Thyroid gland (tissue), 4 donors: ENCODE measurements at regions not wholly inside any gene's neighbourhood (a gene's known extent, or its start where the extent isn't known, plus 50 kb on each side); places are given as distances from the start of the nearest gene placed in this dataset.

ENCODE experiments used
- POLR2A ChIP-seq, 2 donors: fragments of 450-650 bp; IDR thresholded peaks; one replicate each; pipeline ENCODE4 v1.6.1; 2017; ENCODE audit warnings: antibody characterized with exemption in 2 of 2, mild to moderate bottlenecking in 2 of 2, moderate library complexity in 1 of 2
- TF ChIP-seq, protein P1 (sequence below), 6 experiments: fragments of 200-600 bp in 3 of 6; fragments of 450-650 bp in 3 of 6; sonication (generic) in 3 of 6; IDR thresholded peaks; one replicate each; pipeline ENCODE4 v1.5.1; 2016 to 2019; ENCODE audit warnings: antibody characterized with exemption in 6 of 6, mild to moderate bottlenecking in 2 of 6, inconsistent platforms in 1 of 6, moderate library complexity in 1 of 6

DNA sequence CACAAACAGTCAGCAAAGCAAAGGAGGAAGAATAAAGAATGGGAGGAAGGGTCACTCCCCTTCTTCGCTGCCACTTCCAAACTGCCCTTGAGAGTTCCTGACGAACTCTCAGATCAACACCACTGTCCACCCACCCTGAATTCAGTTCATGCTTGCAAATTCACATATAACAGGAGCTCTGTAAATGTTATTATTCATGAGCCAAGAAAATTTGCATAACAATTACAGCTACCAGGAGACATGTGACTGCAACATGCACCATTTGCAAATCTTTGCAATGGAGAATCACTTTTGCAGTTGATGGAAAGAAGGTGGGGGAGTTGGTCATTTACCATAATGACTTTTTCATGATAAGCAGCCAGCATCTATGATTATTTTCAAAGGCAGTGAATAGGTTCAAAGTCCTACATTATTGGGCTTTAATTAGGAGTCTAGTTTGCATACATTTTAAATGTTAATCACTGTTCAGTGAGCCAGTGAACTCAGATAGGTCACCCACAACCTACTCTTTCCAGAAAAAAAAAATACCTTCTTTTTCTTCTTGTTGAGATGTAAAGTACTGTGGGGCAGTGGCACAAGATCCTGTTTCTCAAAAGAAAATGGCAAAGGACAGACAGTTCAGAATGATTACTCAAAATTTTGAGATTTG lies 149.7 kb downstream of the CAAP1 start:
- TF ChIP-seq, protein P1, sequence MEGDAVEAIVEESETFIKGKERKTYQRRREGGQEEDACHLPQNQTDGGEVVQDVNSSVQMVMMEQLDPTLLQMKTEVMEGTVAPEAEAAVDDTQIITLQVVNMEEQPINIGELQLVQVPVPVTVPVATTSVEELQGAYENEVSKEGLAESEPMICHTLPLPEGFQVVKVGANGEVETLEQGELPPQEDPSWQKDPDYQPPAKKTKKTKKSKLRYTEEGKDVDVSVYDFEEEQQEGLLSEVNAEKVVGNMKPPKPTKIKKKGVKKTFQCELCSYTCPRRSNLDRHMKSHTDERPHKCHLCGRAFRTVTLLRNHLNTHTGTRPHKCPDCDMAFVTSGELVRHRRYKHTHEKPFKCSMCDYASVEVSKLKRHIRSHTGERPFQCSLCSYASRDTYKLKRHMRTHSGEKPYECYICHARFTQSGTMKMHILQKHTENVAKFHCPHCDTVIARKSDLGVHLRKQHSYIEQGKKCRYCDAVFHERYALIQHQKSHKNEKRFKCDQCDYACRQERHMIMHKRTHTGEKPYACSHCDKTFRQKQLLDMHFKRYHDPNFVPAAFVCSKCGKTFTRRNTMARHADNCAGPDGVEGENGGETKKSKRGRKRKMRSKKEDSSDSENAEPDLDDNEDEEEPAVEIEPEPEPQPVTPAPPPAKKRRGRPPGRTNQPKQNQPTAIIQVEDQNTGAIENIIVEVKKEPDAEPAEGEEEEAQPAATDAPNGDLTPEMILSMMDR (IDR thresholded peaks at IDR 0.05) = no peak
- no peak for TF ChIP-seq POLR2A (IDR thresholded peaks at IDR 0.05)
